ENCODE measurements at regions not wholly inside any gene's neighbourhood (a gene's known extent, or its start where the extent isn't known, plus 50 kb on each side); places are given as distances from the start of the nearest gene placed in this dataset.

DNA sequence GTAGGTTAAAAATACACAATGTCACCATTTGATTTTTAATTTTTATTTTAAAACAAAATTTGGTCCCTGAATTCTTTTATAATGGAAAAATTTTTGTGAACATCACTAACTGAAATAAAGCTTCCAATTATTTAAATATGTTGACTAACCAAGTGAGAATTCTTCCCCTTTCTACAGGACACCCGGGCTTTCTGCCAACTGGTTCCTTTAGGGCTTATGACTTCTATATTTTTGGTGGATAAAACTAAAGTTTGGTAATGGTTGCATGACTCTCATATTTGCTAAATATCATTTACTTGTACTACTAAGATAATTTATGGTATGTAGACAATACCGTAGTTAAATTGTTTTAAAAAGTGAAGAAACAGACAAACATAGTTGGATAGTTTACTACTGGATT is 291.0 kb upstream of the DOK6 start:
- DNase-seq = no peak

DNA sequence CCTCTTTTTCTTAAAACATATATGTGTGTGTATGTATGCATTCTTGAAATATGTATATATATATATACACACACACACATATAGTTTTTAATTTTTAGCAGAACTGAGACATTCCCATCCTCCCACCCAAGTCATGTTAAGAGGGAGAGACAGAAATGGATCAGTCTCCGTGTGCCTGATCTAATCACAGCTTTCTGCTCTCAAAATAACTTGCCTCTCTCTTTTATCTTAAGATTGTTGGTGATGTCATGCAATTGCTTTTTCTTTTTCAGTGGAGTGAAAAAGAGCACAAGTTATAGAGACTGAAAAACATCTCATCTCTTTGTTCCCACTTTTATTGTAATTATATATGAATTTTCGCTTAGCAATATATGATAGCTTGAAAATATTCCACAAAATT is 279.9 kb upstream of the DOK6 start:
- DNase-seq = no peak

DNA sequence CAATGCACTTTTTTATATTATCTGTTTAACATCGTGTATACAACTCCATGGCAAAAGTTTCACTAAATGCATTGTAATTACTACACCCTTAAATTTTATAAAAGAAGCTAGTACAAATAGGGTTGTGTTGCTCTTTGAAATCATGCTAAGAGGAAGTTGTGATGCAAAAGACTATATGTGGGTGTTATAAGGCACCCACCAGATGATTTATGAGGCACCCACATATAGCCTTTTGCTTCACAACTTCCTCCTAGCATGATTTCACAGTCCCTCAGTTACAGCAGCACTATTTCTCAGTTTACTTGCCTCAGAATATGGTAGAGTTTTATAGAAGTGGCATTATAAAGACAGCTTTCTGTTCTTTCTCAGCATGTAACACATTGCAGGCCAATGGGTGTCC is 277.3 kb upstream of the DOK6 start:
- peak; percentile 3 for DNase-seq

- DNase-seq = no peak
Measured at GRCh38 chr18:69127873-69128500, 272.7 kb upstream of the DOK6 start.

GRCh38 chr18:69128566-69128965 is 272.1 kb upstream of the DOK6 start:
- no peak for DNase-seq

DNA sequence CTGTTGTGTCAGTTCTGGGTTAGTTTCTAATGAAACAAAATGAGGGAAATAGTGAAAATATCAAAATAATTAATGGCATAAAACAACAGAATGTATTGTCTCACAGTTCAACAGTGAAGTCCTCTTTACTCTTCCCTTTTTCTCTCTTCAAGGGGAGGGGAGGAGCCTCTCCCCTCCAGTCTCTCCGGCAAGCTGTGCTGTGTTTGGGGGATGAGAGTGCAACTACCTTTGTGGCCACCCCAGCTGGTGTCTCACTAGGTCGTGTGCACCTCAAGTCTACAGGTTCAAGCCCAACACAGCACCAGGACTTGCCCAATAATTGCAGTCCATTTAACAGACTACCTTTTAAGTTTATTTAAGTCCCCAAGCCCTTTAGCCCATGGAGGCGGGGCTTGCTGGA is 271.7 kb upstream of the DOK6 start:
- DNase-seq = no peak

- no peak for DNase-seq
Measured at GRCh38 chr18:69138088-69138487, 262.6 kb upstream of the DOK6 start.

- no peak for DNase-seq
Measured at GRCh38 chr18:69143084-69143483, 257.6 kb upstream of the DOK6 start.

DNA sequence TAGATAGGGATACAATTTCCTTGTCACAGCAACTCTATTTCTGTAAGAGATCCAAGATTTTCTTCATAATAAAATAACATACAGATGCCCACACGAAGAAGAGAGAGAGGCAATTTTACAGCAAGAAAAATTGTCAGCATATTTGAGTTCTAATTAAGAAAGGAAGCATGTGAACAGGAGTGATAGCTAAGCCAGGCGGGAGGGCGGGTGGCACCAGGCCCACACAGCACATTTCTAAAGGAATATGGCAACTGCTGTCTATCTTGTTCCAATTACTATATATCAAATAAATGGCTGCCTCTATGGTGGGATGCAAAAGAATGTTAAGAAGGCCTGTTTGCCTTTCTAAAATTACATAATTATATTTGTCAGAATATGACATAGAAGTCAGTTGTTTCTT is 248.3 kb upstream of the DOK6 start:
- no peak for DNase-seq

DNA sequence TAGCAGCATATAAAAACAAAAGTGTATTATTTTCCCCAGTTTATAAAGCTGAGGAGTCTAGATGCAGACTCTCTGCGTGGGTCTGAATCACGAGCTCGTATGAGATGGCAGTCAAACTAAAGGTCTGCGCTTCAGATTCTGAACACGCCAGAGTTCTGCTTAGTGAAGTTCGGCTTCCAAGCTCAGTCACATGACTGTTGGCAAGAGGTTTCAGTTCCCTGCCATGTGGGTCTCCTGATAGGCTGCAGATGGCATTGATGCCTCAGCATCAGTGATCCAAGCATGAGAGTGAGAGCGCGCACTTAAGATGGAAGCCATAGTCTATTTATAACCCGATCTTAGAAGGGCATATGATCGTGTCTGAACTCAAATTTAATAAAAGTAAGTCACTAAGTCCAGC is 242.8 kb upstream of the DOK6 start:
- DNase-seq = no peak

GRCh38 chr18:69158944-69159343 is 241.7 kb upstream of the DOK6 start:
- DNase-seq = no peak

DNA sequence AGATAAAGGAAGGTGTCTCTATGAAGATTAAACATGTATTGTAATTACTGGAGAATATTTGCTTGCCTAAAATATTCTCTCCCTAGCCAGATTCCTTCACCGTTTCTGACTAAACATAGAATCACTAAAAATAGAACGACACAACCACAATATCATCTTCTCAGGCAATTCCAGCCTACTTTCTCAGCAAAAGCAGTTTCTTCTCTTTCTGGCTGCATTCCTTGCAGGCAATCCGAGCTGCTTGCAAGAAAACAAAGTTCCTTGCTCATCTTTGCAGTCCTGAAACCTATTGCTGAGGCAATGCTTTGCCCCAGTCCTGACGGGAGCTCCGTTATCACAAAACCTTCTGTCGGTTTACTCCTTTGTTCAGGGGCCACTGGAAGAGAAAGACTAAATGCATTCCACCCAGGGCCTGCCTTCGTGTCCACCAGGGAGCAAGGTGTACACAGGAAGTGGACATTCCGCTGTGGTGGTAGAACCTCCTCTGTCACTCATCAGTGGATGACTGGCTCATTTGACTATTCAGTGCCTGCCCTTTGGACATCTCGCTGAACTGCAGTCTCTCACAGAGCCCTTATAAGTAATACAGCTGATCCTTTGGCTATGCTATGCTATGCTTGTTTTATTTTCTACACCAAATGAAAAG is 239.2 kb upstream of the DOK6 start:
- no peak for DNase-seq

- no peak for DNase-seq
Measured at GRCh38 chr18:69162649-69163048, 238.0 kb upstream of the DOK6 start.

- DNase-seq = no peak
Measured at GRCh38 chr18:69172046-69172445, 228.6 kb upstream of the DOK6 start.

DNA sequence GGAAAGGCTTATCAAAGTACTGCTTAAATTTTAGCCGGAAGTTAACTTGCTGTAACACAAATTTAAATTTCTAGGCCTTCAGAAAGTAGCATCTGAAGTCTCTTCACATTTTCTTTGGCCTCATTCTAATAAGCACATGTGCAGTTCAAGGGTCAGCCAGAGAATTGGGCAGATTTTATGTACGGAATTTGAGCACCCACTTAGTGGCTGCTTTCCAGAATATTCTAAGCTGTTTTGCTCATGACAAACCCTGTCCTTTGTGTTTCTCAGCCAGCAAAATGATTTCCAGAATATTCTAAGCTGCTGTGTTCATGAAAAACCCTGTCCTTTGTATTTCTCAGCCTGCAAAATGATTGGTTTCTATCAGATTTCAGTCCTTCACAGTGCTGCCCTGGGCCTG is 225.0 kb upstream of the DOK6 start:
- no peak for DNase-seq

DNA sequence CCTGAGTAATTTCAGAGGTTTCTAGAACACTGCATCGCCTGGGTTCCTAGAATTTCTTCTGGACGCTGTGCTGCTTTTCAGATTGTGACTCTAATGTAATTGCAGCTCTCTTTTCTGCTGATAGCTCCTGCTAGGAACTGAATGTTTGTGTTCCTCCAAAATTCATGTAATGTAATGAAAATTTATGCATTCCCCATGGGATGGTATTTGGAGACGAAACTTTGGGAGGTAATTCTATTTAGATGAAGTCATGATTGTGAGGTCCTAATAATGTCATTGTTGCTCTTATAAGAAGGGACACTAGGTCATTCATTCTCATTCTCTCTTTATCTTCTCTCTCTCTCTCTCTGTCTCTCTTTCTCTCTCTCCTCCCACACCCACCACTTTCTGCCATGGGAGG is 223.9 kb upstream of the DOK6 start:
- no peak for DNase-seq

- no peak for DNase-seq
Measured at GRCh38 chr18:69177702-69178101, 223.0 kb upstream of the DOK6 start.

- no peak for DNase-seq
Measured at GRCh38 chr18:69186162-69186561, 214.5 kb upstream of the DOK6 start.

DNA sequence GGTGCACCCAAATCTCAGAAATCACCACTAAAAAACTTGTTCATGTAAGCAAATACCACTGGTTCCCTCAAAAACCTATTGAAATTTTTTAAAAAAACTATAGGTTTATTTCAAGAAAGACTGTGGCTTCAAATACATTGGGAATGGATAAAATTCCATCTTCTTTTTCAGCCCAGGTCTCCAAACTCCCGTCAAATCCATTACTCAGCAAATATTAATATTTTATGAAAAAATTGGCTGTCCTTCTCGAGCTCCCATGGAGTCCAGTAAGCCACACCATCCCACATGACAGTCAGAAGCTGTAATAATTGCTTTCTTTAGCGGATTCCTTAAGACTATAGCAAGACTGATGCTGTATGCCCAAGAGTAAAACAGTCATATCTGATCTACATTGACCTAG is 204.4 kb upstream of the DOK6 start:
- no peak for DNase-seq

GRCh38 chr18:69205925-69206324 is 194.8 kb upstream of the DOK6 start:
- DNase-seq = no peak

- no peak for DNase-seq
Measured at GRCh38 chr18:69208545-69208944, 192.1 kb upstream of the DOK6 start.

GRCh38 chr18:69209761-69210160 is 190.9 kb upstream of the DOK6 start:
- no peak for DNase-seq

DNA sequence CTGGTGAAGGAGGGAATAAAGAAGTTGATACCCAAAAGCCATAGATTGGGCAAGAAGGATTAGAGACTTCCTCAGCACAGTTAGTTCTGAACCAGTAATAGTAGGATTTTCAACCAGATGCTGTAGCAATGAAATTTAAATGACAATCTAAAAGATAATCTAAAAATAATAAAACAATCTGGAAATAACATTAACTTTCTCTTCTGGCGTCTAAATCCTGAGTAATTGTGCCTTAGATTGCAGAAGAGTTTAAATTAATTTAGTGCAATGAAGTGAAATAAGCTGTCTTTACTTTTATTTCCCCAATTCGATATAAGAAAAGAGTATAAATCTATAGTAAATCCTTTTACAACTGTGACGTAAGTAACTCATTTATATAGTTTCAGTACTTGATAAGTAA is 186.8 kb upstream of the DOK6 start:
- no peak for DNase-seq

DNA sequence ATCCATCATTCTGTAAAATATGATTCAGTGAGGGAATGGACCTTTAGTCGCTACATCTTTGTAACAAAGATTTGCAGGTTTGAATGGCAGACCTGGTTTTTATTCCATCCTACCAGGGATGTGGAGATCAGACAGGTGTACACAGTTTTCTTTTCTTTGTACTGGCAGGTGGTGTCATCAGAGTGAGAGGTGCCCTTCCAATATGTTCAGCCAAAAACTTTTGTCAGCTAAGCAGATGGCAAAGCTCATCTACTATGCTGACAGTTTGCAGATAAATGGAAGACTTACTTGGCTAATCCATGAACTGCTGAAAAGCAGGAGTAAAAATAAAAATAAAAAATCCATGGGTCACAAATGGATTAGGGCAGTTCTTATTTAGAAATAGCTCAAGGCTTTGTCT is 185.5 kb upstream of the DOK6 start:
- DNase-seq = no peak

DNA sequence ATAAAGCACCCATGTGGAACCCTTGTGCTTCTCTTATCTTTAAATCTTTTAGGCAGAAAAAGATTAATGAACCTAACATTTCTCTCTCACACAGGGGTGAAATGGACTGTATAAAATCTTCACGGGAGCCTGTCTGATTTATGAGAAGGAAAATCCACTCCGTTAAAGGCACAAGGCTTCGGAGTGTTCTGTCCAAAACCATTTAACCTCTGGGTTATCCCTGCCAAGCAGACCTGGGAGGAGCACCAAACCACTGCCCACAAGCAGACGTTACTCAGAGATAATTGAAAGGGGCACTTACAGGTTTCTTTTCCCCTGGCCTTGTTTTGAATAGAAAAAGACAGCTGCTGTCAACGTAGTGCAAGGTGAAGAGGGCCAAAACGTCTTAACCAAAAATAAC is 184.4 kb upstream of the DOK6 start:
- peak; percentile 65 for DNase-seq
